Caco-2 (cell line): ENCODE measurements at regions not wholly inside any gene's neighbourhood (a gene's known extent, or its start where the extent isn't known, plus 50 kb on each side); places are given as distances from the start of the nearest gene placed in this dataset.

ENCODE experiments used
- BruUV-seq: library from RNA; stranded (reverse); fragments of 400-500 nt; replicated peaks from 2 replicates; lab custom pipeline; 2021; lab: Mats Ljungman, UMichigan
- CTCF ChIA-PET: fragments of 300-600 bp; sonication (Branson Sonifier 250); formaldehyde crosslinking; loops from one replicate; lab custom pipeline; 2022; ENCODE audit warnings: antibody characterized with exemption; lab: Charles Lee
- POLR2A ChIA-PET: fragments of 300-600 bp; sonication (Branson Sonifier 250); formaldehyde crosslinking; loops from one replicate; lab custom pipeline; 2022; ENCODE audit warnings: antibody characterized with exemption; lab: Charles Lee
- DNase-seq, 2 experiments: peaks; one replicate each; pipeline versions ENCODE4 v3.0.0 to v3.0.0-alpha.2; 2020 to 2022
- H3K27me3 ChIP-seq: replicated peaks from 2 replicates; pipeline ENCODE4 v1.6.0; 2011; ENCODE audit warnings: low read length; ENCODE audit not compliant: control insufficient read depth, insufficient read depth
- H3K36me3 ChIP-seq: 2 replicates; pipeline ENCODE4 v1.5.1; 2011; ENCODE audit warnings: low read length; ENCODE audit not compliant: control insufficient read depth, insufficient read depth
- H3K4me1 ChIP-seq: fragments of 250-450 bp; sonication (Bioruptor Pico); 2 replicates; pipeline ENCODE4 v1.5.1; 2020; ENCODE audit warnings: mild to moderate bottlenecking
- H3K4me3 ChIP-seq: 2 replicates; pipeline ENCODE4 v1.5.1; 2011; ENCODE audit warnings: low read depth, mild to moderate bottlenecking, control low read depth, low read length
- H3K9me3 ChIP-seq: fragments of 250-450 bp; sonication (Bioruptor Pico); 2 replicates; pipeline ENCODE4 v1.5.1; 2020; ENCODE audit warnings: mild to moderate bottlenecking, moderate library complexity
- H3K27ac Mint-ChIP-seq: one replicate; pipeline ENCODE4 v1.8.0; 2022; ENCODE audit warnings: mixed read lengths; ENCODE audit not compliant: unreplicated experiment
- H3K27me3 Mint-ChIP-seq: one replicate; pipeline ENCODE4 v1.8.0; 2022; ENCODE audit warnings: mixed read lengths; ENCODE audit not compliant: insufficient read depth, unreplicated experiment
- H3K36me3 Mint-ChIP-seq: one replicate; pipeline ENCODE4 v1.8.0; 2022; ENCODE audit warnings: mild to moderate bottlenecking, mixed read lengths; ENCODE audit not compliant: insufficient read depth, unreplicated experiment
- H3K4me1 Mint-ChIP-seq: one replicate; pipeline ENCODE4 v1.8.0; 2022; ENCODE audit warnings: low read depth, mixed read lengths; ENCODE audit not compliant: unreplicated experiment
- H3K4me3 Mint-ChIP-seq: one replicate; pipeline ENCODE4 v1.8.0; 2022; ENCODE audit warnings: mild to moderate bottlenecking, moderate library complexity, mixed read lengths; ENCODE audit not compliant: unreplicated experiment
- H3K9me3 Mint-ChIP-seq: one replicate; pipeline ENCODE4 v1.8.0; 2022; ENCODE audit warnings: mixed read lengths; ENCODE audit not compliant: unreplicated experiment
- CTCF ChIP-seq, 2 experiments: fragments of 200-600 bp in 1 of 2; IDR thresholded peaks; 1 replicate in 1 of 2; 2 replicates in 1 of 2; pipeline versions ENCODE4 v1.5.1 to v1.8.0; 2011 to 2022; ENCODE audit warnings: antibody characterized with exemption in 1 of 2, control low read depth in 1 of 2, inconsistent platforms in 1 of 2, low read depth in 1 of 2, low read length in 1 of 2, mild to moderate bottlenecking in 1 of 2, moderate library complexity in 1 of 2; ENCODE audit not compliant: insufficient read depth in 1 of 2, severe bottlenecking in 1 of 2, unreplicated experiment in 1 of 2
- intact Hi-C: fragments of 100-400 bp; cut with micrococcal nuclease; formaldehyde crosslinking; loops from one replicate; pipeline ENCODE4 v1.10.0; 2022; ENCODE audit not compliant: unreplicated experiment

GRCh38 chr5:2872676-2873075 lies 121.2 kb upstream of the IRX2 start:
- Mint-ChIP-seq H3K4me1 (no peaks in the 10 kb centered on the region), H3K27me3 (peaks cover 18% of the 10 kb centered on the region), H3K4me3 (no peak overlapping the region), H3K9me3 (peaks cover 3% of the 10 kb centered on the region), H3K27ac (no peak overlapping the region), H3K36me3 (no peaks in the 10 kb centered on the region)
- TF ChIP-seq CTCF (IDR thresholded peaks at IDR 0.05; ENCODE audit: insufficient read depth in 1 of 2, low read depth in 1 of 2, low read length in 1 of 2, severe bottlenecking in 1 of 2, unreplicated experiment in 1 of 2) = no peak
- no peaks in the 10 kb centered on the region for H3K36me3 ChIP-seq
- ChIA-PET CTCF (no interaction called here), POLR2A (no interaction called here)
- H3K4me3 ChIP-seq = no peak overlapping the region
- intact Hi-C loops = no loop called here
- no peaks in the 10 kb centered on the region for H3K9me3 ChIP-seq
- no peaks in the 10 kb centered on the region for H3K27me3 ChIP-seq
- no TSS peak for BruUV-seq
- DNase-seq = no peak
- no peaks in the 10 kb centered on the region for H3K4me1 ChIP-seq

GRCh38 chr5:2871282-2871681 lies 119.8 kb upstream of the IRX2 start:
- Mint-ChIP-seq H3K27ac (no peak overlapping the region), H3K4me1 (no peaks in the 10 kb centered on the region), H3K36me3 (no peaks in the 10 kb centered on the region), H3K27me3 (peaks cover 18% of the 10 kb centered on the region), H3K9me3 (no peaks in the 10 kb centered on the region), H3K4me3 (no peak overlapping the region)
- POLR2A ChIA-PET = no interaction called here
- intact Hi-C loops = no loop called here
- no TSS peak for BruUV-seq
- H3K4me3 ChIP-seq = no peak overlapping the region
- DNase-seq = no peak
- no peaks in the 10 kb centered on the region for H3K27me3 ChIP-seq
- no peaks in the 10 kb centered on the region for H3K9me3 ChIP-seq
- no peaks in the 10 kb centered on the region for H3K36me3 ChIP-seq
- no peak for TF ChIP-seq CTCF (IDR thresholded peaks at IDR 0.05; ENCODE audit: insufficient read depth in 1 of 2, low read depth in 1 of 2, low read length in 1 of 2, severe bottlenecking in 1 of 2, unreplicated experiment in 1 of 2)
- CTCF ChIA-PET = no interaction called here
- H3K4me1 ChIP-seq = no peaks in the 10 kb centered on the region

- H3K9me3 ChIP-seq = no peaks in the 10 kb centered on the region
- H3K9me3 Mint-ChIP-seq = no peaks in the 10 kb centered on the region
- no TSS peak for BruUV-seq
- ChIA-PET CTCF (no interaction called here), POLR2A (no interaction called here)
- peaks cover 18% of the 10 kb centered on the region for H3K27me3 Mint-ChIP-seq
- no peaks in the 10 kb centered on the region for H3K36me3 ChIP-seq
- no peak overlapping the region for H3K4me3 Mint-ChIP-seq
- H3K4me1 Mint-ChIP-seq = no peaks in the 10 kb centered on the region
- no peaks in the 10 kb centered on the region for H3K36me3 Mint-ChIP-seq
- H3K4me1 ChIP-seq = no peaks in the 10 kb centered on the region
- DNase-seq = no peak
- TF ChIP-seq CTCF (IDR thresholded peaks at IDR 0.05; ENCODE audit: insufficient read depth in 1 of 2, low read depth in 1 of 2, low read length in 1 of 2, severe bottlenecking in 1 of 2, unreplicated experiment in 1 of 2) = no peak
- H3K27ac Mint-ChIP-seq = no peak overlapping the region
- H3K4me3 ChIP-seq = no peak overlapping the region
- intact Hi-C loops = no loop called here
- no peaks in the 10 kb centered on the region for H3K27me3 ChIP-seq
Measured at GRCh38 chr5:2869471-2869870, 118.0 kb upstream of the IRX2 start.
